Thoracic aorta (tissue), 2 donors: ENCODE measurements at regions not wholly inside any gene's neighbourhood (a gene's known extent, or its start where the extent isn't known, plus 50 kb on each side); places are given as distances from the start of the nearest gene placed in this dataset.

Experiments used
- ATAC-seq: fragments of 150-250 bp; one replicate; pipeline ENCODE4 v1.8.0; 2017; ENCODE audit warnings: low read depth; ENCODE audit not compliant: insufficient number of reproducible peaks, low FRiP score
- DNase-seq: peaks from one replicate; pipeline ENCODE4 v3.0.0-alpha.2; 2020; ENCODE audit warnings: low spot score
- H3K27ac ChIP-seq, 2 donors: fragments of 200-600 bp; sonication (generic); 1 replicate in 1 of 2; 2 replicates in 1 of 2; pipeline ENCODE4 v1.5.1; 2016; ENCODE audit warnings: mild to moderate bottlenecking in 2 of 2, moderate library complexity in 2 of 2
- H3K27me3 ChIP-seq: fragments of 200-600 bp; sonication (generic); replicated peaks from 2 replicates; pipeline ENCODE4 v1.6.0; 2016; ENCODE audit warnings: mild to moderate bottlenecking; ENCODE audit not compliant: insufficient read depth
- H3K36me3 ChIP-seq: fragments of 200-600 bp; sonication (generic); one replicate; pipeline ENCODE4 v1.5.1; 2016
- H3K4me1 ChIP-seq, 2 donors: fragments of 200-600 bp; sonication (generic); 1 replicate in 1 of 2; 2 replicates in 1 of 2; pipeline versions ENCODE4 v1.5.1 to v1.6.0; 2016; ENCODE audit warnings: low read depth in 2 of 2, mild to moderate bottlenecking in 1 of 2; ENCODE audit not compliant: control insufficient read depth in 1 of 2
- H3K4me3 ChIP-seq: fragments of 200-600 bp; sonication (generic); 2 replicates; pipeline ENCODE4 v1.5.1; 2016; ENCODE audit warnings: mild to moderate bottlenecking
- H3K9me3 ChIP-seq: fragments of 200-600 bp; sonication (generic); 2 replicates; pipeline ENCODE4 v1.5.1; 2016
- TF ChIP-seq, protein P1 (sequence below): fragments of 200-600 bp; sonication (generic); IDR thresholded peaks from one replicate; pipeline ENCODE4 v1.5.1; 2019; ENCODE audit warnings: antibody characterized with exemption

- DNase-seq (no peak), ATAC-seq (no peak)
- Histone ChIP-seq H3K27ac (no peak overlapping the region), H3K36me3 (no peaks in the 10 kb centered on the region), H3K9me3 (no peaks in the 10 kb centered on the region), H3K4me3 (no peak overlapping the region), H3K4me1 (peaks cover 0 to 6% of the 10 kb centered on the region in 2 donors), H3K27me3 (no peaks in the 10 kb centered on the region)
- TF ChIP-seq, protein P1, sequence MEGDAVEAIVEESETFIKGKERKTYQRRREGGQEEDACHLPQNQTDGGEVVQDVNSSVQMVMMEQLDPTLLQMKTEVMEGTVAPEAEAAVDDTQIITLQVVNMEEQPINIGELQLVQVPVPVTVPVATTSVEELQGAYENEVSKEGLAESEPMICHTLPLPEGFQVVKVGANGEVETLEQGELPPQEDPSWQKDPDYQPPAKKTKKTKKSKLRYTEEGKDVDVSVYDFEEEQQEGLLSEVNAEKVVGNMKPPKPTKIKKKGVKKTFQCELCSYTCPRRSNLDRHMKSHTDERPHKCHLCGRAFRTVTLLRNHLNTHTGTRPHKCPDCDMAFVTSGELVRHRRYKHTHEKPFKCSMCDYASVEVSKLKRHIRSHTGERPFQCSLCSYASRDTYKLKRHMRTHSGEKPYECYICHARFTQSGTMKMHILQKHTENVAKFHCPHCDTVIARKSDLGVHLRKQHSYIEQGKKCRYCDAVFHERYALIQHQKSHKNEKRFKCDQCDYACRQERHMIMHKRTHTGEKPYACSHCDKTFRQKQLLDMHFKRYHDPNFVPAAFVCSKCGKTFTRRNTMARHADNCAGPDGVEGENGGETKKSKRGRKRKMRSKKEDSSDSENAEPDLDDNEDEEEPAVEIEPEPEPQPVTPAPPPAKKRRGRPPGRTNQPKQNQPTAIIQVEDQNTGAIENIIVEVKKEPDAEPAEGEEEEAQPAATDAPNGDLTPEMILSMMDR, result no peak
Observed at GRCh38 chr16:72536723-72537435, 364.9 kb upstream of the PMFBP1 start.

- Histone ChIP-seq H3K9me3 (no peaks in the 10 kb centered on the region), H3K36me3 (no peaks in the 10 kb centered on the region), H3K4me3 (no peak overlapping the region), H3K4me1 (peaks cover 0 to 4% of the 10 kb centered on the region in 2 donors), H3K27me3 (no peaks in the 10 kb centered on the region), H3K27ac (no peak overlapping the region)
- DNase-seq (no peak), ATAC-seq (no peak)
- TF ChIP-seq, protein P1, result no peak
Observed at GRCh38 chr16:72532906-72533410, 361.0 kb upstream of the PMFBP1 start.

DNA sequence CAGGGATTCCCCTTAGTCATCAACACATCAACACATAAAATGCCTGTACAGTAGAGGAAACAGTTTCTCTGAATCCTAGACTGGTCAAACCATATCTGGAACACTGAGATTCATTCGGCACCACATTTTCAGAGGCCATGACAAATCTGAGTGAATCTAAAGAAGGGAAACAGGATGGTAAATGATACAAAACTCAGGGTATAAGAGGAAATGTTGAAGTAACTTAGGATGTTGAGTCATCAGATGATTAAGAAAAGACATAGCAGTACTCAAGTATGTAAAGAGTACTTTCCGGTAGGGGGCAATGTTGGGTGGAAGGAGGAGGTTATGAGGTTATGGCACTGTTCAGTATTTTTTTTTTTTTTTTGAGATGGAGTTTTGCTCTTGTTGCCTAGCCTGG is 358.5 kb upstream of the PMFBP1 start:
- H3K27me3 ChIP-seq, result no peaks in the 10 kb centered on the region
- no peaks in the 10 kb centered on the region for H3K9me3 ChIP-seq
- H3K4me3 ChIP-seq, result no peak overlapping the region
- ATAC-seq (no peak), DNase-seq (no peak)
- no peaks in the 10 kb centered on the region for H3K4me1 ChIP-seq
- no peaks in the 10 kb centered on the region for H3K36me3 ChIP-seq
- H3K27ac ChIP-seq, result no peak overlapping the region
- TF ChIP-seq, protein P1, result no peak

DNA sequence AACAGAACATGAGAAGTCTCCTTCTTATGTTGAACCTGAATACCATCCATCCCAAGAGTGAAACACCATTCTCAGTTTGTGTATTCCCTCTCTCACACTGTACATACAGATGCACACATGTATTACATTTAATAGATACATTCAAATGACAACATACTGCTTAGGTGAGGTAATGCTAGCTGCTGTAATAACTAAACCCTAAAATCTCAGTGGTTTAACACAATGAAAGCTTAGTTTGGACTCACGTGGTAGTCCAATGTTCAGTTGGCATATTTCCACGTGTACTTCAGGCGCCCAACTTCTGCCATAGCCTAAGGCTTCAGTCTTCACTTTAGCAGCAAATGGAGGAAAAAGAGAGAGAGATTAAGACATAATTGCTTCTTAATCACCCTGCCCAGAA is 351.1 kb upstream of the PMFBP1 start:
- ATAC-seq, result no peak
- DNase-seq, result no peak
- H3K4me1 ChIP-seq, result no peaks in the 10 kb centered on the region

GRCh38 chr16:72517154-72517553 is 345.2 kb upstream of the PMFBP1 start:
- Histone ChIP-seq H3K27me3 (no peaks in the 10 kb centered on the region), H3K27ac (no peak overlapping the region), H3K36me3 (no peaks in the 10 kb centered on the region), H3K4me1 (no peaks in the 10 kb centered on the region), H3K4me3 (no peak overlapping the region), H3K9me3 (no peaks in the 10 kb centered on the region)
- no peak for DNase-seq
- TF ChIP-seq, protein P1, result no peak
- ATAC-seq, result no peak

More for the DNA sequence above, 351.1 kb upstream of the PMFBP1 start:
- no peaks in the 10 kb centered on the region for H3K27me3 ChIP-seq
- H3K27ac ChIP-seq, result no peak overlapping the region
- H3K9me3 ChIP-seq, result no peaks in the 10 kb centered on the region
- TF ChIP-seq, protein P1, result no peak
- no peaks in the 10 kb centered on the region for H3K36me3 ChIP-seq
- no peak overlapping the region for H3K4me3 ChIP-seq
